ENCODE measurements at regions not wholly inside any gene's neighbourhood (a gene's known extent, or its start where the extent isn't known, plus 50 kb on each side); places are given as distances from the start of the nearest gene placed in this dataset.

DNA sequence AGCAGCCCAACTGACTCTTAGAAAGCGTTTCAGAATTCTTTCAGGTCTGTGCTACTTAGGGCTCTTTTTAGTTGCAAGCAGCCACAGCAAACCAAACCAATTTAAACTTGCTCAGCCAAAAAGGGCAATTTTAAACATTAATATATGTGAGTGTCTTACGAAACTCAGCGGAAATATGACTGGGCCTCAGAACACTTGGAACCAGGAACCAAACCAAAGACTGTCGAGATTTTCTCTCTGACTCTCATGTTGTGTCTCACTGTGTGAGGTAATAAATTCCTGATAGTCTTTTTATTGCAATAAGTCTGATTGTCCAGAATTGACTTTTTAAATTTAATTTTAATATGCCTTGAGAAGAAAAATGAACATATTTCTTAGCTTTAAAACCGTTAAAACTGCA is 122.3 kb downstream of the SYF2 start:
- TF ChIP-seq POLR2A (IDR thresholded peaks at IDR 0.05; ENCODE audit: low read length) (no peak), GATA1 (IDR thresholded peaks at IDR 0.05; ENCODE audit: low read depth, low read length) (no peak)
